ENCODE measurements at regions not wholly inside any gene's neighbourhood (a gene's known extent, or its start where the extent isn't known, plus 50 kb on each side); places are given as distances from the start of the nearest gene placed in this dataset.

- no peak overlapping the region for H3K4me3 ChIP-seq (replicated peaks; ENCODE audit: low read depth, low read length)
- TF ChIP-seq CTCF (IDR thresholded peaks at IDR 0.05; ENCODE audit: low read depth, low read length, missing control alignments): no peak
- DNase-seq (ENCODE audit: extremely low read depth, low read depth): no peak
These were observed 377.7 kb downstream of the BRD1 start for GRCh38 chr22:49449811-49450446.

GRCh38 chr22:49449377-49449776 is 378.3 kb downstream of the BRD1 start:
- TF ChIP-seq CTCF (IDR thresholded peaks at IDR 0.05; ENCODE audit: low read depth, low read length, missing control alignments): no peak
- no peak overlapping the region for H3K4me3 ChIP-seq (replicated peaks; ENCODE audit: low read depth, low read length)

GRCh38 chr22:49448526-49448925 is 379.1 kb downstream of the BRD1 start:
- no peak for DNase-seq (ENCODE audit: extremely low read depth, low read depth)
- H3K4me3 ChIP-seq (replicated peaks; ENCODE audit: low read depth, low read length): no peak overlapping the region
- no peak for TF ChIP-seq CTCF (IDR thresholded peaks at IDR 0.05; ENCODE audit: low read depth, low read length, missing control alignments)

More at GRCh38 chr22:49449377-49449776, 378.3 kb downstream of the BRD1 start:
- no peak for DNase-seq (ENCODE audit: extremely low read depth, low read depth)

- no peak for DNase-seq (ENCODE audit: extremely low read depth, low read depth)
- H3K4me3 ChIP-seq (replicated peaks; ENCODE audit: low read depth, low read length): no peak overlapping the region
- no peak for TF ChIP-seq CTCF (IDR thresholded peaks at IDR 0.05; ENCODE audit: low read depth, low read length, missing control alignments)
These were observed 379.8 kb downstream of the BRD1 start for GRCh38 chr22:49447837-49448236.

GRCh38 chr22:49446759-49447710 is 380.6 kb downstream of the BRD1 start:
- DNase-seq (ENCODE audit: extremely low read depth, low read depth): no peak
- TF ChIP-seq CTCF (IDR thresholded peaks at IDR 0.05; ENCODE audit: low read depth, low read length, missing control alignments): no peak
- no peak overlapping the region for H3K4me3 ChIP-seq (replicated peaks; ENCODE audit: low read depth, low read length)

- no peak for DNase-seq (ENCODE audit: extremely low read depth, low read depth)
- H3K4me3 ChIP-seq (replicated peaks; ENCODE audit: low read depth, low read length): no peak overlapping the region
- TF ChIP-seq CTCF (IDR thresholded peaks at IDR 0.05; ENCODE audit: low read depth, low read length, missing control alignments): no peak
These were observed 381.4 kb downstream of the BRD1 start for GRCh38 chr22:49446145-49446758.
